ENCODE measurements at regions not wholly inside any gene's neighbourhood (a gene's known extent, or its start where the extent isn't known, plus 50 kb on each side); places are given as distances from the start of the nearest gene placed in this dataset.

DNA sequence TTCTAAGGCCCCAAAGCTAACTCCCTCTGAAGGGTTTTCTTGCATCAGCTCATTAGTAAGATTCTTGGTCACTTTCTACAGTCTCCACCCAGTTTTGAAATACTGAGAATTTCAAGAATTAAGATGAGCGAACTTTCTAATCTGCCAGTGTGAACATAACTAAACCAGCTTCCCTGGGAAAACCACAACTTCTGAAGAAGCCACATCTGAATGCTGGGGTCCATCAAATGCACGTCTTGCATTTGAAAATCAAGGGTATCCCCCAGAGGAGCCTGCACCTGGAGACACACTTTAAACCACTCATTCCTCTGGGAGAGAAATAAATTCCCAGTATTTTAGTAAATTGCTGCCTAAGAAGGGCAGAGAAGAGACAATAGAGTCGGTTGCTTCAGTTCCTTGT lies 292.1 kb upstream of the CDH4 start:
- H3K4me3 ChIP-seq (ENCODE audit: control insufficient read depth, low read depth, low read length), result no peak overlapping the region
- TF ChIP-seq, protein P1, sequence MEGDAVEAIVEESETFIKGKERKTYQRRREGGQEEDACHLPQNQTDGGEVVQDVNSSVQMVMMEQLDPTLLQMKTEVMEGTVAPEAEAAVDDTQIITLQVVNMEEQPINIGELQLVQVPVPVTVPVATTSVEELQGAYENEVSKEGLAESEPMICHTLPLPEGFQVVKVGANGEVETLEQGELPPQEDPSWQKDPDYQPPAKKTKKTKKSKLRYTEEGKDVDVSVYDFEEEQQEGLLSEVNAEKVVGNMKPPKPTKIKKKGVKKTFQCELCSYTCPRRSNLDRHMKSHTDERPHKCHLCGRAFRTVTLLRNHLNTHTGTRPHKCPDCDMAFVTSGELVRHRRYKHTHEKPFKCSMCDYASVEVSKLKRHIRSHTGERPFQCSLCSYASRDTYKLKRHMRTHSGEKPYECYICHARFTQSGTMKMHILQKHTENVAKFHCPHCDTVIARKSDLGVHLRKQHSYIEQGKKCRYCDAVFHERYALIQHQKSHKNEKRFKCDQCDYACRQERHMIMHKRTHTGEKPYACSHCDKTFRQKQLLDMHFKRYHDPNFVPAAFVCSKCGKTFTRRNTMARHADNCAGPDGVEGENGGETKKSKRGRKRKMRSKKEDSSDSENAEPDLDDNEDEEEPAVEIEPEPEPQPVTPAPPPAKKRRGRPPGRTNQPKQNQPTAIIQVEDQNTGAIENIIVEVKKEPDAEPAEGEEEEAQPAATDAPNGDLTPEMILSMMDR (conservative IDR thresholded peaks at IDR 0.05; ENCODE audit: control insufficient read depth, insufficient read depth, low read depth, low read length), result no peak
- no peak for DNase-seq (ENCODE audit: low read depth)

DNA sequence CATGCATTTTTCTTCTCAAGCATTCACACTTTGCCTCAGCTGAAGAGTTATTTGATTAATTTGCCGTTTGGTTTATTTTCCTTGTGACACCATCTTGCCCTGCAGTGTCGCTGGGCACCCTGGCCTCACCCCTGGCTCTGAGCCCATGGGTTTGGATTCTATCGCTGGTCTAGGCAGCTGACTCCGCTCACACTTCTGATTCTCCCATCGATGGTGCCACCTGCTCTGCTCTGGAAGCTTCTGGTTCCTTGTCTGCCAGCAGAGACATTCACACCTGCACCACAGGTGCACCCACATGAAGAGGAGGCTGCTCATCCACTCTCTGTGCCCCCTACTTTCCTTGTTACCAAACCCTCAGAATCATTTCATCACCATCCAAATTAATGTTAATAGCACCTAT lies 291.6 kb upstream of the CDH4 start:
- H3K4me3 ChIP-seq (ENCODE audit: control insufficient read depth, low read depth, low read length), result no peak overlapping the region
- DNase-seq (ENCODE audit: low read depth), result no peak
- TF ChIP-seq, protein P1 (conservative IDR thresholded peaks at IDR 0.05; ENCODE audit: control insufficient read depth, insufficient read depth, low read depth, low read length), result no peak

DNA sequence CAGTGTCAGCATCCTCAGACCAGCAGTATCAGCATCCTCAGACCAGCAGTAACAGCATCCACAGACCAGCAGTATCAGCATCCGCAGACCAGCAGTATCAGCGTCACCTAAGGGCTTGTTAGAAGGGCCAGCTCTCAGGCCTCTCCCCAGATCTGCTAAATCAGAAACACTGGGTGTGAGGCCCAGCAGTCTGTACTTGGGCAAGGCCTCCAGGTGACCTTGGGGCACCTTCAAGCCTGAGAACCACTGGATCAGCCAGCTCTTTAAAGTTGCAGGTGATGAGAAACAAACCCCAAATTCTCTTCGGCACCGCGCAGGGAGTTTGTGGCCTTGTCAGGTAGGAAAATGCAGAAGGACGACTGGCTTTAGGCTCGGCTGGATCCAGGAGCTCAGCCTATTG lies 290.5 kb upstream of the CDH4 start:
- no peak overlapping the region for H3K4me3 ChIP-seq (ENCODE audit: control insufficient read depth, low read depth, low read length)
- TF ChIP-seq, protein P1 (conservative IDR thresholded peaks at IDR 0.05; ENCODE audit: control insufficient read depth, insufficient read depth, low read depth, low read length), result no peak
- DNase-seq (ENCODE audit: low read depth), result no peak

DNA sequence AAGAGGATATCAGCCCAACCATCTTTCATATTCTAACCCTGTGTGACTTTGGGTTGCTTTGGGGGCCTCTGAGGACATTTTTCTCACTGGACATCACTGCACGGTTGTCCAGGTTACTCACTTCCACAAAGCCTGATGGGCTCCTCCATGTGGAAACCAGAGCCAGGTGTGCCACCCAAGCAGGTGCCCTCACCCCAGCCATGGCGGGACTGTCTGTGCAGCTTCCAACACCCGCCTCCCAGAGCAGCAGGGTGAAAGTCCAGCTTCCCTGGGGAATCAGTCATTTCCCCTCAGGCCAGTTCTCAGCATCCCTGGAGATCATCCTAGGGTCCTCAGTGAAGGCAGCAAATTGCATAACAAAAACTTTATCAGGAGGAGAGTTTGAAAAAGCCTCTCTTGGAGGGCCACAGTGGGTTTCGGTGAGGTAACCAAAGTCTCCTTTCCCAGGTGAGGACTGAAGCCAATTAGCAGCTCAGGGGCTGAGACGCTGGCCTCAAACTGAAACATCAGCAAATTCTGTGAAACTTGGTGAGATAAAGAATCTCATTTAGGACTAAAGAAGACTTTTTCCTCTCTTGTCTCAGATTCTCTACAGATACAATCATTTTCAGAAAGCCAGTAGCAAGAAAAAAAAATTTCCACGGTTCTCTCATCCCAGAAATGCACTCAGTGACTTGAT lies 289.6 kb upstream of the CDH4 start:
- TF ChIP-seq, protein P1 (conservative IDR thresholded peaks at IDR 0.05; ENCODE audit: control insufficient read depth, insufficient read depth, low read depth, low read length), result no peak

DNA sequence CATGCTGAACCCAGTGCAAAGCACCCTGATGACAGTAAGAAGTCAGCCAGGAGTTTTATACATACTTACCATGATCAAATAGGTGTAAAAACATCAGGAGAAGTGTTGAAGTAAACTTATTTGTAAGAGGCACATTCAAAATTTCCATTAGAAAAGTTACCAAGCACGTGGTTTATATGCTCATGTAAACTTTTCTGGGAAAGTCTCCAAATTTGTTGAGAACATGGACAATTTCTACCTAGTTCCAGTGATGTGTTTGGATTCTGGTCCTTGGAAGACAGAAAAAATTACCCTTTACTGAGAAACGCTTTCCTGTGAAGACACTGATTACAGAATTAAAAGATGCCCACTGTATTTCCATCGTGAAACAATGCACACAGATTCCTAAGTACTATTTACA lies 288.9 kb upstream of the CDH4 start:
- no peak overlapping the region for H3K4me3 ChIP-seq (ENCODE audit: control insufficient read depth, low read depth, low read length)
- TF ChIP-seq, protein P1 (conservative IDR thresholded peaks at IDR 0.05; ENCODE audit: control insufficient read depth, insufficient read depth, low read depth, low read length), result no peak
- DNase-seq (ENCODE audit: low read depth), result no peak

More for the DNA sequence above, 289.6 kb upstream of the CDH4 start:
- H3K4me3 ChIP-seq (ENCODE audit: control insufficient read depth, low read depth, low read length), result no peak overlapping the region
- no peak for DNase-seq (ENCODE audit: low read depth)

DNA sequence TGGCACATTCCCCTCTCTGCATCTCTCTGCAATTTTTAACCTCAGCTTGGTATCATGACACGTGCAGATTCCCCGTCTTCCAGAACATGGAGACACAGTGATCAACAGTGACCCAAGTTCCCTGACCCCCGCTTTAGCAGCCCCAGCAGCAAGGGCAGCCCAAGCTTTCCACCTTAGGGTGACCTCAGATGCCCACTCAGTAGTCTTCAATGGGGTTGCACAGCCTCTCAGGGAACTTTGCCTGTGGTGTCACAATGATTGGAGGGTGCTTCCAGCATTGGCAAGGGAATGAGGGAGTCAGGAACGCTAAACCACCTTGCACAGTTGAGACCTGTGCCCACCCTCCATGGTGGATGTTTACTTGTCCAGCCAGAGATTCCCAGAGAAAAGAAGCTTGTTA lies 287.1 kb upstream of the CDH4 start:
- H3K4me3 ChIP-seq (ENCODE audit: control insufficient read depth, low read depth, low read length), result no peak overlapping the region
- DNase-seq (ENCODE audit: low read depth), result no peak
- TF ChIP-seq, protein P1 (conservative IDR thresholded peaks at IDR 0.05; ENCODE audit: control insufficient read depth, insufficient read depth, low read depth, low read length), result no peak

DNA sequence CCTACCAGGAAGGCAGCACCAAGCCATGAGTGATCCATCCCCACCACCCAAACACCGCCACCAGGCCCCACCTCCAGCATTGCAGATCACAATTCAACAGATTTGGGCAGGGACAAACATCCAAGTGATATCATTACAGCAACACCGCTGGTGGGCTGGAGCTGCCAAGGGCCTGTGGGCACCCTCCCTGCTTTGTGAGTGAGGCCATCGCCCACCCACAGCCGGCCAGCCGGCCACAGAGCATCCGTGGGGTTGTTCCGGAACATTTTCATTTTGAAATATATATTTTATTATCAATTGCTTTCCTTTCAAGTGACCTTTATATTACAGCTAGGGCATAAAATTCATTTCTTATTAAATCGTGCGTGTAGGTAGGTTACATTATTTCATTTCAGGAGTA lies 286.0 kb upstream of the CDH4 start:
- no peak for DNase-seq (ENCODE audit: low read depth)
- TF ChIP-seq, protein P1 (conservative IDR thresholded peaks at IDR 0.05; ENCODE audit: control insufficient read depth, insufficient read depth, low read depth, low read length), result no peak
- H3K4me3 ChIP-seq (ENCODE audit: control insufficient read depth, low read depth, low read length), result no peak overlapping the region

Data from fibroblast of mammary gland (primary cell).